DND-41 (cell line): ENCODE measurements at regions not wholly inside any gene's neighbourhood (a gene's known extent, or its start where the extent isn't known, plus 50 kb on each side); places are given as distances from the start of the nearest gene placed in this dataset.

Source experiments
- CTCF ChIP-seq: IDR thresholded peaks from 2 replicates; pipeline ENCODE4 v1.5.1; 2012; ENCODE audit warnings: borderline replicate concordance, low read length, moderate library complexity, mild to moderate bottlenecking; ENCODE audit not compliant: poor library complexity, severe bottlenecking; ENCODE audit errors: extremely low read depth
- EZH2 ChIP-seq: IDR thresholded peaks from 3 replicates; pipeline ENCODE4 v1.6.1; 2012; ENCODE audit warnings: borderline replicate concordance, low read depth, mild to moderate bottlenecking, moderate library complexity, low read length, inconsistent platforms; ENCODE audit not compliant: severe bottlenecking

DNA sequence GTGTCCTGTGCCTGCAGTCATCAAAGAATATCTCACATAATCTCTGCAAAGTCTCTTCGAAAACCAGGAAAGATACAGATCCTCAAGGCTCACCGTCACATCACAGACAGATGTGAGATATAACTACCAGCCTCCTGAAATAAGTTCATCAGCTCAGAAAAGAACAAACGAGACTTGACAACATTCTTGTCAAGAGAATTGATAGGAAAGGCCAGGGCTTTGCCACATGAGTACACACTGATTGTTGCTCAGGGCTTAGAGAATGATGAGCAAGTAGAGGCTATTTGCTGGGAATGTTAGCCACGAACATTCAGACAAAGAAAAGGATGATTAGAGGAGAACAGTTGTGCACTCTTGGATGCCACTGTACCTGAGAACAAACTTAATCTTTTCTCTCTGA is 535.1 kb downstream of the ELAVL2 start:
- no peak for TF ChIP-seq CTCF
- no peak for TF ChIP-seq EZH2
